Astrocyte of the spinal cord (primary cell): ENCODE measurements at regions not wholly inside any gene's neighbourhood (a gene's known extent, or its start where the extent isn't known, plus 50 kb on each side); places are given as distances from the start of the nearest gene placed in this dataset.

ENCODE experiments used
- DNase-seq: peaks from one replicate; pipeline ENCODE4 v3.0.0; 2011; ENCODE audit warnings: low read depth, low spot score
- H3K4me3 ChIP-seq: 2 replicates; pipeline ENCODE4 v1.5.1; 2011; ENCODE audit warnings: low read depth, mild to moderate bottlenecking, low read length, moderate library complexity
- CTCF ChIP-seq: IDR thresholded peaks from 2 replicates; pipeline ENCODE4 v1.5.1; 2012; ENCODE audit warnings: low read depth, mild to moderate bottlenecking, low read length, inconsistent platforms
- in situ Hi-C: cut with HindIII; loops from 2 replicates; pipeline ENCODE4 v1.10.0; 2017; ENCODE audit warnings: low sequenced_read_pairs

DNA sequence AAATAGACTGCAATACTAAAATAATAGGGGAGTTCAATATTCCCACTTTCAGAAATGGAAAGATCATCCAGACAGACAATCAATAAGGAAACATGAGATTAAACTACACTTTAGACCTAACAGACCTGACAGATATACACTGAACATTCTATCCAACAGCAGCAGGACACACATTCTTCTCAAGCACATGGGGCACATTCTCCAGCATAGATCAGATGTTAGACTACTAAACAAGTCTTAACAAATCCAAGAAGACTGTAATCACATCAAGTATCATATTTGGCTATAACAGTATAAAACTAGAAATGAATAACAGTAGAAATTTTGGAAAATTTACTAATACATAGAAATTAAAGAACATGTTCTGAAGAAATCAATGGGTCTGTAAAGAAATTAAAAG is 458.9 kb upstream of the ANKRD30A start:
- no peak overlapping the region for H3K4me3 ChIP-seq
- in situ Hi-C loops = no loop called here
- TF ChIP-seq CTCF = no peak
- no peak for DNase-seq

DNA sequence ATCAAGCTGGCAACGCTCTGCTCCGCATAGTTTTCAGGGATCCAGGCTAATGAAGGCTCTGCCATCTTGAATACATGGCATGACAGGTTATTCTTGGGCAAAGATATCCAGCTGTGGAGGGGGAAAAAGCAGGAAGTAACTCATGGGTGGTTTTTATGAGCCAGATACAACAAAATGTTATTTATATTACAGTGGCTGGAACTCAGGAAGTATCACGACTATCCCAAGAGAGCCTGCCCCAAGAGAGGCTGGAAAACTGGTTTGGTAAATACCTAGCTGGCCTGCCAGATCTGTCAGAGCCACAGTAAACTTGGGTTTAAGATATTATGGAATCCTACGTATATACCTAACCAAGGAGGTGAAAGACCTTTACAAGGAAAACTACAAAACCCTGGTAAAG is 462.8 kb upstream of the ANKRD30A start:
- no peak overlapping the region for H3K4me3 ChIP-seq
- in situ Hi-C loops = no loop called here
- no peak for TF ChIP-seq CTCF
- no peak for DNase-seq

DNA sequence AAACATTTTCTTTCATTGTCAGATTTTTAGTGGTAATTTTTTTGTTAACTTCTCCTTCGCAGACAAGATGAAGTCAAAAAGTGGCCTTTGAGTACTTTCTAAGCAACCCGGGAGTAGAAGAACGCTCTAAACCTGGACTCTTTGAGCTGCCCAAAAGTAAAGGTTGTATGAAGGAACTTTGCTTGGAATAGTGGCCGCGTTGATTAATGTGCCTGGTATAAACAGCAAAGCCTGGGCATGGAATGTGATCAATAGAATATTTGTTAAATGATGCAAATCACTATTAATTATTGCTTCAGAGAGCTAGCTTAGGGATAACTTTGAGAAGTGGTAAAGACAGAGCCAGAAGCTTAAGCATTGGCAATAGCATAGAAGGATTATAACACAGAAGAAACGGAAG is 475.1 kb upstream of the ANKRD30A start:
- TF ChIP-seq CTCF = no peak
- no peak for DNase-seq
- H3K4me3 ChIP-seq = no peak overlapping the region
- in situ Hi-C loops = no loop called here

DNA sequence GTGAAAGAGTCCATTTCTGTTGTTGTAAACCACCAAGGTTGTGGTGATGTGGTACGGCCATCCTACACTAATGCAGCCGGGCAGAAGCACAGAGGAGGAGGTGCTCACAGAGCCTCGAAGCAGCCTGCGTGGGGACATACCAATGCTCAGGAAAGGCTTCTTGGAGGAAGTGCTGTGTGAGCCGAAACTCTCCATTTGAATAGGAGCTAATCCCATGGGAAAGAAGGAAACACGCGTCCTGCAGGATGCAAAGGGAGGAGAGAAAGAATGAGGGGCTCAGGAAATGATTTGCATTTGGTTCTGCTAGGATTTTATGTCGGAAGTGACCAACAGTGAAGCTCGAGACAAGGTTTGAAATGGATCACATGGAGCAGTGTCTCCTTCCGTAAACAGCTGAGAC is 477.9 kb upstream of the ANKRD30A start:
- no peak for DNase-seq
- no peak for TF ChIP-seq CTCF
- in situ Hi-C loops = no loop called here
- H3K4me3 ChIP-seq = no peak overlapping the region

DNA sequence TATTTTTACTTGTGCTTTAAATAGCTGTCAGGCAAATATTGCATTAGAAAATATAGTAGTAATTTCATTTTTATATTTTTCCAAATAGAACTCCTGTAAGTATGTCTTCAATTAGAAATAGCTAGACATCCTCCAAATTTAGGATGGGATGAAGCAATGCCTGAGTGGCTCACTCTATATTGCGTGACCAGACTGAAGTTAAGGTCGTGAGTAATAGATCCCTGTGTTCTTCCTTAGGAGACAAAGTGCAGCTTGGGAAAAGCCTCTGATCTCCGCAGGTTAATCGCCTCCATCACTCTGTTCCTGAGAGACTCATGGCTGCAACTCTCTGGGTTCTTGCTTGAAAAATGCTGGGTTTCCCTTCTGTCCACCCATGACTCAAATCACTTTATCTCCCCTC is 484.8 kb upstream of the ANKRD30A start:
- no peak for DNase-seq
- TF ChIP-seq CTCF = no peak
- H3K4me3 ChIP-seq = no peak overlapping the region
- in situ Hi-C loops = no loop called here

DNA sequence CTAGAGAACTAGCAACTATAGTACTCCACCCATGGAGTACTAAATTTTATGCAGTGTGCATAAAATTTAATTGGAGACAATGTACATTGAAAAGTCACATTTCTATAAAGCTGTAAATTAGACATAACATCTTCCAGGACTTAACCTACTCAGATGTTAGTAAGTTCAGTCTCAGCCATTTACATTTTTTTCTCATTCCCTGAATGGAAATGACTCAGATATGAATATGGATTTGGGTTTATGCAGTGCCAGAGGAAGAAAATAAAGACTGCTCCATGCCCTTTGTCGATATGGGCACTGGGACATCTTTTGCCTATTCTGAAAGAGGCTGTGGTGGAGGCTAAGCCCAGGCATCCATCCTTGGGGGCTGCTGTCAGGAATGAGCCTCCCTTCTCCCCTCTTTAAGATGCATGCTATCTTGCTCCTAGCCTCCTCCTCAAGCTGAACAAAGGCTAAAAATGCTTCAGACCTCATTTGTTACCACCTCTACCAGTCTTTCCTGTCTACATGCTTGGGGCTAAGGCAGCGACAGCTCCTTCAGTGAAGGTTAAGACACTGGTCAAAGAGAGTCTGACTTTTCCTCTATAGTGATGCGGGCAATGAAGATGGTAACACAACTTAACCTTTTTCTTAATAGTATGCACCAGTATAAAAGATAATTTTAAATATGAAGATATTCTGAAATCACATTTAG is 486.8 kb upstream of the ANKRD30A start:
- no peak overlapping the region for H3K4me3 ChIP-seq
- in situ Hi-C loops = no loop called here
- DNase-seq = no peak
- no peak for TF ChIP-seq CTCF
